ENCODE measurements at regions not wholly inside any gene's neighbourhood (a gene's known extent, or its start where the extent isn't known, plus 50 kb on each side); places are given as distances from the start of the nearest gene placed in this dataset.

DNA sequence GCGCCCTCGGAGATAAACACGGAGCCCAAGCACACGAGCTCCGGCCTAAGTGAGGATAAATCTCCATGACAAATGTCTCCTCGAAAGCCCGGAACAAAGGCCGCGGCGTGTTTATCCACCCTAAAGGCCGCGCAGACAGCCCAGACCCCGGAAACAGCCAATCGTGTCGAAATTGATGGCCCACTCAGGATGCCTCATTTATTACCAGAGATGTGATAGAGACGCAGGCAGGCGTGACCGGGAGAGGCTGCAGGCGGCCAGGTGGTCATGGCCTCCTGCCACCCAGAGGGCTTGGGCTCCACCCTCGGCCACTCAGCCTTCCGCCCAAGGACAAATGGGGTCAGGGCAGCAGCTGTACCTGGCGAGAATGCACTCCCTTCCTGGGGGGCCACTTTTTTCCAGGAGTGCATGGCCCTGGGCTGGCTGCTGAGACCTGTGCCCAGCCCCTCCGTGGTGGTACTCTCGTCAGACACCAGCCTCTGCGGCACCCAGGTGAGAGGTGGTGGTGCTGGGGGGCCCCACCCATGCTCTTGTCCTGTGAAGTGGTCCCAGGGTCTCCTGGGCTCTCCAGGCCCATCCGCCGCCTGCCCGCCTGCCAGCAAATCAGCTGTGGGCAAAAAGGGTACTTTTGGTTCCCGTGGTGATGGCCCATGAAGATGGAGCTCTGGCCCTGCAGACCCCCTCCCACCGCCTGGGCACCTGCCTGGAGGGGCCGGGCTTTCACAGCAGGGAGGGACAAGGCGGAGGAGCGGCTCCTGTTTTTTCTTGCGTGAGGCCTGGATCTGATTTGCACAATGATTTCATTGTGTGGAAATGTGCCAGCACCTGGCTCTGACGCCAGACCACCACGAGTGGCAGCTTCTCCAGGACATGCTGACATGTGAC is 211.5 kb upstream of the C14orf180 start:
- Histone ChIP-seq H3K36me3 (ENCODE audit: control insufficient read depth in 1 of 2, insufficient read depth in 2 of 2, low read length in 2 of 2) (no peaks in the 10 kb centered on the region), H3K27ac (ENCODE audit: low read depth, low read length) (no peak overlapping the region), H3K4me3 (ENCODE audit: low read depth in 1 of 2, low read length in 2 of 2) (no peak overlapping the region), H3K9me3 (ENCODE audit: control insufficient read depth in 1 of 2, low read length in 2 of 2) (no peaks in the 10 kb centered on the region), H3K9ac (ENCODE audit: low read depth in 1 of 2, low read length in 2 of 2) (no peak overlapping the region), H3K4me1 (ENCODE audit: control insufficient read depth in 1 of 2, insufficient read depth in 2 of 2, low read length in 2 of 2) (no peaks in the 10 kb centered on the region), H3K27me3 (ENCODE audit: control insufficient read depth in 1 of 2, insufficient read depth in 2 of 2, low read length in 2 of 2) (no peaks in the 10 kb centered on the region)

GRCh38 chr14:104368751-104369100 is 210.8 kb upstream of the C14orf180 start:
- H3K9ac ChIP-seq (ENCODE audit: low read depth in 1 of 2, low read length in 2 of 2) = no peak overlapping the region
- H3K4me1 ChIP-seq (ENCODE audit: control insufficient read depth in 1 of 2, insufficient read depth in 2 of 2, low read length in 2 of 2) = no peaks in the 10 kb centered on the region
- H3K36me3 ChIP-seq (ENCODE audit: control insufficient read depth in 1 of 2, insufficient read depth in 2 of 2, low read length in 2 of 2) = no peaks in the 10 kb centered on the region
- H3K9me3 ChIP-seq (ENCODE audit: control insufficient read depth in 1 of 2, low read length in 2 of 2) = no peaks in the 10 kb centered on the region
- no peaks in the 10 kb centered on the region for H3K27me3 ChIP-seq (ENCODE audit: control insufficient read depth in 1 of 2, insufficient read depth in 2 of 2, low read length in 2 of 2)
- no peak overlapping the region for H3K27ac ChIP-seq (ENCODE audit: low read depth, low read length)
- H3K4me3 ChIP-seq (ENCODE audit: low read depth in 1 of 2, low read length in 2 of 2) = no peak overlapping the region

DNA sequence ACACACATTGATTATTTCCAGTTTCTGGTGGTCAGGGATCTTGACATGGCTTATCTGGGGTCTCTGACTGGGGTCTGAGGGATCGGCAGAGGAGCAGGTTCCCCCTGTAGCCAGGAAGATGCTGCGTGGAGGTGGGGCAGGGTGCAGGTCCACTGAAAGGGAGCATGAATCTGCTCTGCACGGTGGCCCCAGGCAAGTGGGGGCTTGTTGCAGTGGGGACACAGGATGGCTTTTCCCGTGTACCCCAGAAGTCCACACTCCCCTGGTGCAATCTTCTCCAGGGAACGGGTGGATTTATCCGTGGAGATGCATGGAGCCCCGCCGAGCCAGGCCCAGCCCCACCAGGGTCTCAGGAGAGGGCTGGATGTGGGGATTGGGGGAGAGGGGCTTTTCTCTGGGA is 210.4 kb upstream of the C14orf180 start:
- H3K9me3 ChIP-seq (ENCODE audit: control insufficient read depth in 1 of 2, low read length in 2 of 2) = no peaks in the 10 kb centered on the region
- no peak overlapping the region for H3K27ac ChIP-seq (ENCODE audit: low read depth, low read length)
- no peak overlapping the region for H3K4me3 ChIP-seq (ENCODE audit: low read depth in 1 of 2, low read length in 2 of 2)
- H3K4me1 ChIP-seq (ENCODE audit: control insufficient read depth in 1 of 2, insufficient read depth in 2 of 2, low read length in 2 of 2) = no peaks in the 10 kb centered on the region
- no peaks in the 10 kb centered on the region for H3K27me3 ChIP-seq (ENCODE audit: control insufficient read depth in 1 of 2, insufficient read depth in 2 of 2, low read length in 2 of 2)
- H3K9ac ChIP-seq (ENCODE audit: low read depth in 1 of 2, low read length in 2 of 2) = no peak overlapping the region
- no peaks in the 10 kb centered on the region for H3K36me3 ChIP-seq (ENCODE audit: control insufficient read depth in 1 of 2, insufficient read depth in 2 of 2, low read length in 2 of 2)

- Histone ChIP-seq H3K9ac (ENCODE audit: low read depth in 1 of 2, low read length in 2 of 2) (no peak overlapping the region), H3K27me3 (ENCODE audit: control insufficient read depth in 1 of 2, insufficient read depth in 2 of 2, low read length in 2 of 2) (no peaks in the 10 kb centered on the region), H3K36me3 (ENCODE audit: control insufficient read depth in 1 of 2, insufficient read depth in 2 of 2, low read length in 2 of 2) (no peaks in the 10 kb centered on the region), H3K27ac (ENCODE audit: low read depth, low read length) (no peak overlapping the region), H3K4me1 (ENCODE audit: control insufficient read depth in 1 of 2, insufficient read depth in 2 of 2, low read length in 2 of 2) (no peaks in the 10 kb centered on the region), H3K9me3 (ENCODE audit: control insufficient read depth in 1 of 2, low read length in 2 of 2) (no peaks in the 10 kb centered on the region), H3K4me3 (ENCODE audit: low read depth in 1 of 2, low read length in 2 of 2) (no peak overlapping the region)
Measured at GRCh38 chr14:104370256-104370870, 209.2 kb upstream of the C14orf180 start.

DNA sequence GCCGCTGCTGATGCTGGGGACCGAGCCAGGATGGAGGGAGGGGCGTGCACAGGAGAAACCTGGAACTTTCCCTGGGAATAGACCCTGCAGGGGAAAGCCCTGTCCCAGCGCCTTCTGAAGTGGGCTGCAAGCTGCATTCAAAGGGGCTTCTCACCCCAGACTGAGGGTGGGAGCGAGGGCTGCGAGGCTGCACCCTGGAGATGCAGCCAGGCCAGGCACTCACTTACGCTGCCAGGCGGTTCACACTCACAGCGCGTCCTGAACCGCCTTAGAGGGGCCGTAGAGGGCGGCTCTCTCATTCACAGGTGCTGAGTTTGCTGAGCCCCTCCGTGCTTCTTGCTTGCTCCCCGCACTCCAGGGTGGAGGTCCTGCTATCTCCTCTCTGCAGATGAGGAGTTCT is 208.5 kb upstream of the C14orf180 start:
- H3K27me3 ChIP-seq (ENCODE audit: control insufficient read depth in 1 of 2, insufficient read depth in 2 of 2, low read length in 2 of 2) = no peaks in the 10 kb centered on the region

DNA sequence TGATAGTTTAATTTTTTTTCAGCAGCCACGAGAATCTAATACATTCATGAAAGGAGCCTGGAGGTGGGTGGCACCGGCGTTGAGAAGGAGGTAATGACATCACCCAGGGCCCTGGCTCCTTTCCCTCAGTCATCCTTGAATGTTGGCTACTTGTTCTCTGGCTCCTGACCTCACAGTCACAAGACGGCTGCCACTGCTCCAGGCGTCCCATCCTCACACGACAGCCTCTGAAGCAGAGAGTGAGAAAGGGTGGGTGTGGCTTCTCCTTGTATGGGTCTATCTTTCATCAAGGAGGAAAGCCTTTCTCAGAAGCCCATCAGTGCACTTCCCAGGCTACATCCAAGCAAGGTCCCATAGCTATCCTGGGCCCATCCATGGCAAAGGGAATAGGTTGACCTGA is 207.6 kb upstream of the C14orf180 start:
- H3K4me1 ChIP-seq (ENCODE audit: control insufficient read depth in 1 of 2, insufficient read depth in 2 of 2, low read length in 2 of 2) = no peaks in the 10 kb centered on the region
- no peak overlapping the region for H3K27ac ChIP-seq (ENCODE audit: low read depth, low read length)
- H3K4me3 ChIP-seq (ENCODE audit: low read depth in 1 of 2, low read length in 2 of 2) = no peak overlapping the region
- no peaks in the 10 kb centered on the region for H3K36me3 ChIP-seq (ENCODE audit: control insufficient read depth in 1 of 2, insufficient read depth in 2 of 2, low read length in 2 of 2)
- no peaks in the 10 kb centered on the region for H3K9me3 ChIP-seq (ENCODE audit: control insufficient read depth in 1 of 2, low read length in 2 of 2)
- H3K27me3 ChIP-seq (ENCODE audit: control insufficient read depth in 1 of 2, insufficient read depth in 2 of 2, low read length in 2 of 2) = no peaks in the 10 kb centered on the region
- H3K9ac ChIP-seq (ENCODE audit: low read depth in 1 of 2, low read length in 2 of 2) = no peak overlapping the region

More for the DNA sequence above, 208.5 kb upstream of the C14orf180 start:
- H3K9me3 ChIP-seq (ENCODE audit: control insufficient read depth in 1 of 2, low read length in 2 of 2) = no peaks in the 10 kb centered on the region
- no peak overlapping the region for H3K9ac ChIP-seq (ENCODE audit: low read depth in 1 of 2, low read length in 2 of 2)
- no peaks in the 10 kb centered on the region for H3K4me1 ChIP-seq (ENCODE audit: control insufficient read depth in 1 of 2, insufficient read depth in 2 of 2, low read length in 2 of 2)
- no peak overlapping the region for H3K4me3 ChIP-seq (ENCODE audit: low read depth in 1 of 2, low read length in 2 of 2)
- H3K36me3 ChIP-seq (ENCODE audit: control insufficient read depth in 1 of 2, insufficient read depth in 2 of 2, low read length in 2 of 2) = no peaks in the 10 kb centered on the region
- H3K27ac ChIP-seq (ENCODE audit: low read depth, low read length) = no peak overlapping the region

GRCh38 chr14:104372390-104373054 is 207.0 kb upstream of the C14orf180 start:
- Histone ChIP-seq H3K4me1 (ENCODE audit: control insufficient read depth in 1 of 2, insufficient read depth in 2 of 2, low read length in 2 of 2) (no peaks in the 10 kb centered on the region), H3K9me3 (ENCODE audit: control insufficient read depth in 1 of 2, low read length in 2 of 2) (no peaks in the 10 kb centered on the region), H3K27me3 (ENCODE audit: control insufficient read depth in 1 of 2, insufficient read depth in 2 of 2, low read length in 2 of 2) (peaks cover 0 to 2% of the 10 kb centered on the region in 2 donors), H3K27ac (ENCODE audit: low read depth, low read length) (no peak overlapping the region), H3K4me3 (ENCODE audit: low read depth in 1 of 2, low read length in 2 of 2) (no peak overlapping the region), H3K36me3 (ENCODE audit: control insufficient read depth in 1 of 2, insufficient read depth in 2 of 2, low read length in 2 of 2) (no peaks in the 10 kb centered on the region), H3K9ac (ENCODE audit: low read depth in 1 of 2, low read length in 2 of 2) (no peak overlapping the region)

DNA sequence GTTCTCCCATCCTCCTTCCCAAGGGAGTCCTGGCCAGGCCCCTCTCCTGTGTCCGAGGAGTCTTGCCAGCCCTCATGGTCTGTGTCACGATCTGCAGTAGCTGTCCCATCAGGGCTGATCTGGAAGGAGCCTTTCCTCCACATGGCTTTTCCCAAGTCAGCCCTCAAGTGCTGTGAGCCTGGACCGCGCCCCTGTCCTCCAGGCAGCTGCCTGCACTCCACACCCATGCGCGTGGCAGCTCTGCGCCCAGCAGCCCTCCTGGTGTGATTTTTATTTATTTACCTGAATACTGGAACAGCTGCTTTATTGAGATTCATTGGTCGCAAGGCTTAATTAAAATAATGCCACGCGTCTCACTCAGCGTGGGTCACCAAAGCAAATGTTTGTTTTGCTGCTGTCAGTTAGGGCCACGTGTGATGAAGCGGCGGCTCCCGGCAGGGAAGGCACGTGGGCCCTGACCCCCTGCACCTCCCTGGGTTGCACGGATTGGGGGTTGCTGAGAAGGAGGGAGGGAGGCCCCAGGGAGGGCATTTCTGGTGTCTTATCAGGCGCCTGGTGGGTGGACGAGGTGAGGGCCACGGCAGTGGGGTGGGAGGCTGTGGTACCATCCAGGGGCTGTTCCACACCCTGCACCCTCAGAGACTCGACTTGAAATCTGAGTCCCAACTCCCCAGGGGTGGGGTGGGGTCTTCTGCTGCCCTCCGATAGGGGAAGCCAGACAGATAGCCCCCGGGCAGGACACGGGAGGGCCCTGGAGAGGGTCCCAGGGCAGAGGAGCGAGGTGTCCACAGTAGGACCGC is 206.3 kb upstream of the C14orf180 start:
- no peaks in the 10 kb centered on the region for H3K4me1 ChIP-seq (ENCODE audit: control insufficient read depth in 1 of 2, insufficient read depth in 2 of 2, low read length in 2 of 2)
- no peak overlapping the region for H3K27ac ChIP-seq (ENCODE audit: low read depth, low read length)
- H3K36me3 ChIP-seq (ENCODE audit: control insufficient read depth in 1 of 2, insufficient read depth in 2 of 2, low read length in 2 of 2) = no peaks in the 10 kb centered on the region
- peaks cover 0 to 7% of the 10 kb centered on the region in 2 donors for H3K27me3 ChIP-seq (ENCODE audit: control insufficient read depth in 1 of 2, insufficient read depth in 2 of 2, low read length in 2 of 2)
- H3K9me3 ChIP-seq (ENCODE audit: control insufficient read depth in 1 of 2, low read length in 2 of 2) = no peaks in the 10 kb centered on the region
- no peak overlapping the region for H3K4me3 ChIP-seq (ENCODE audit: low read depth in 1 of 2, low read length in 2 of 2)
- no peak overlapping the region for H3K9ac ChIP-seq (ENCODE audit: low read depth in 1 of 2, low read length in 2 of 2)

DNA sequence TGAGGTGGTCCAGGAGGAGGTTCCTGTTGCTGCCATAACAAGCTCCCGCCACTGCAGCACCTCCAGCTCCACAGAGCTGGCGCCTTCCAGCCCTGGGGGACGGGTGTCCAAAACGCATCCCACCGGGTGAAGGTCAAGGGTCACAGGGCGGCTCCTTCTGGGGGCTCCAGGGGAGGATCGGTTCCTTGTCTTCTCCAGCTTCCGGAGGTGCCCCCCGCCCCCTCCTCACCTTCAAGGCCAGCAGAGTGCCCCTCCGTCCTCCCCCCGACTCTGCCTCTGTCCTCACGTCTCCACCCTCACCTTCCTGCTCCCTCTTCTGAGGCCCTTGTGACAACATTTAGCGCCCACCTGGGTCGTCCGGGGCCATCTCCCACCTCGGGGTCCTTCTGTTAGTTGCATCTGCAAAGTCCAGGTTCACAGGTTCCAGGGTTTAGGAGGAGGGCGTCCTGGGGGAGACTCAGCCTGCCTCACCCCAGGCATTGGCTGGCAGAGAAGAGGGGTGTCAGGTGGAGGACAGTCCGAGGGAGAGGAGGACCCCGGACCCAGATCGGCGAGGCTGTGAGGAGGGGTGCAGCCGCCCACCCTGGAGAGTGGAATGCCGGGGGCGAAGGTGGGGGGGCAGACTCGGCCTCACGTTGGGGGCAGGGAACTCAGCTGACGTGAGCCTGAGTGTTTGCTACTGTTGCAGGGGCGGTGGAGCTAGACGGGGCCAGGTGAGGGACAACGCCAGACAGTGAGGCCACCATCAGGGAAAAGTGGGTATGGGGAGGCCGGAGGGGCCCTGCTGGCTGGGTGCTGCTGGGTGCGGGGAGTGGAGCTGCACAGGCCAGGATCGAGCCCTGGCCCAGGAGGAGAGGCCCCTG is 205.5 kb upstream of the C14orf180 start:
- Histone ChIP-seq H3K36me3 (ENCODE audit: control insufficient read depth in 1 of 2, insufficient read depth in 2 of 2, low read length in 2 of 2) (no peaks in the 10 kb centered on the region), H3K4me1 (ENCODE audit: control insufficient read depth in 1 of 2, insufficient read depth in 2 of 2, low read length in 2 of 2) (no peaks in the 10 kb centered on the region), H3K9ac (ENCODE audit: low read depth in 1 of 2, low read length in 2 of 2) (no peak overlapping the region), H3K4me3 (ENCODE audit: low read depth in 1 of 2, low read length in 2 of 2) (no peak overlapping the region), H3K9me3 (ENCODE audit: control insufficient read depth in 1 of 2, low read length in 2 of 2) (no peaks in the 10 kb centered on the region), H3K27me3 (ENCODE audit: control insufficient read depth in 1 of 2, insufficient read depth in 2 of 2, low read length in 2 of 2) (peaks cover 0 to 7% of the 10 kb centered on the region in 2 donors), H3K27ac (ENCODE audit: low read depth, low read length) (no peak overlapping the region)

Measured in duodenal mucosa (tissue), 2 donors.